ENCODE measurements at regions not wholly inside any gene's neighbourhood (a gene's known extent, or its start where the extent isn't known, plus 50 kb on each side); places are given as distances from the start of the nearest gene placed in this dataset.

- no peak for DNase-seq (ENCODE audit: low read depth, low spot score)
These were observed 203.5 kb downstream of the HIBADH start for GRCh38 chr7:27459021-27459730.

- DNase-seq (ENCODE audit: low read depth, low spot score), result no peak
These were observed 203.0 kb downstream of the HIBADH start for GRCh38 chr7:27459731-27460053.

GRCh38 chr7:27462575-27463270, 200.0 kb downstream of the HIBADH start:
- DNase-seq (ENCODE audit: low read depth, low spot score), result no peak

GRCh38 chr7:27464970-27465369, 197.7 kb downstream of the HIBADH start:
- no peak for DNase-seq (ENCODE audit: low read depth, low spot score)

- DNase-seq (ENCODE audit: low read depth, low spot score), result no peak
These were observed 196.0 kb downstream of the HIBADH start for GRCh38 chr7:27466703-27467102.

GRCh38 chr7:27472043-27472442, 190.6 kb downstream of the HIBADH start:
- no peak for DNase-seq (ENCODE audit: low read depth, low spot score)
